Suprapubic skin (tissue), 4 donors: ENCODE measurements at regions not wholly inside any gene's neighbourhood (a gene's known extent, or its start where the extent isn't known, plus 50 kb on each side); places are given as distances from the start of the nearest gene placed in this dataset.

Experiments
- DNase-seq, 2 donors: peaks; one replicate each; pipeline ENCODE4 v3.0.0-alpha.2; 2019; ENCODE audit warnings: low spot score in 2 of 2
- H3K27ac ChIP-seq: fragments of 200-600 bp; sonication (generic); one replicate; pipeline ENCODE4 v1.5.1; 2019
- H3K27me3 ChIP-seq: fragments of 200-600 bp; sonication (generic); one replicate; pipeline ENCODE4 v1.5.1; 2019
- H3K36me3 ChIP-seq: fragments of 200-600 bp; sonication (generic); one replicate; pipeline ENCODE4 v1.5.1; 2019
- H3K4me1 ChIP-seq: fragments of 200-600 bp; sonication (generic); one replicate; pipeline ENCODE4 v1.5.1; 2019
- H3K4me3 ChIP-seq: fragments of 200-600 bp; sonication (generic); one replicate; pipeline ENCODE4 v1.5.1; 2019; ENCODE audit warnings: mild to moderate bottlenecking
- H3K9me3 ChIP-seq: fragments of 200-600 bp; sonication (generic); one replicate; pipeline ENCODE4 v1.5.1; 2019
- CTCF ChIP-seq, 2 donors: fragments of 200-600 bp in 1 of 2; fragments of 450-650 bp in 1 of 2; sonication (generic) in 1 of 2; IDR thresholded peaks; one replicate each; pipeline ENCODE4 v1.5.1; 2016 to 2019; ENCODE audit warnings: antibody characterized with exemption in 2 of 2, mild to moderate bottlenecking in 1 of 2, moderate library complexity in 1 of 2
- EP300 ChIP-seq: sonication (generic); formaldehyde crosslinking; IDR thresholded peaks from one replicate; pipeline ENCODE4 v1.6.1; 2017; ENCODE audit warnings: antibody characterized with exemption
- POLR2A ChIP-seq, 2 donors: fragments of 450-650 bp; IDR thresholded peaks; one replicate each; pipeline ENCODE4 v1.6.1; 2017; ENCODE audit warnings: antibody characterized with exemption in 2 of 2, mild to moderate bottlenecking in 2 of 2, moderate library complexity in 2 of 2
- POLR2AphosphoS5 ChIP-seq, 3 donors: sonication (generic); formaldehyde crosslinking; IDR thresholded peaks; one replicate each; pipeline ENCODE4 v1.6.1; 2017; ENCODE audit warnings: antibody characterized with exemption in 3 of 3
- WGBS: methylation state at CpG from one replicate; pipeline ENCODE4 v1.1.5; 2018; 5-methylcytosine and 5-hydroxymethylcytosine counted together

DNA sequence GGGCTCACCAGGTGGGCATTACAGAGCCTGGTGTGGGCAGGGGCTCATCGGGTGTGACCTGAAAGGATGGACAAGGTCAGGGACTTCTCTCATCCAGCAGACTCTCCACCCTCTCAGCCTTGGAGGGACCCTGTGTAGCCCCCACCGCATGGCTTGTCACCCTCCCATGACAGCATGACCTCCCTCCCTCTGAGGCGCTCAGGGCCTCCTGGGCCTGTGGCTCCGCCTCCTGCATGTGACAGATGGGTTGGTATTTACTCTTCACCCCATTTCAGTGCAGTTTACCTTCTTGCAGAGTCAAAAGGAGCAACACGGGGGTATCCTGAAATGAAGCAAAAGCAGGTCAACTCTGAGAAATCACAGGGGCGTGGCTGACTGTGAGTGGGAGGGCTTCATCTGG is 298.6 kb upstream of the AJAP1 start:
- 62% methylated on average over 6 of the region's 6 CpGs for WGBS
- DNase-seq: no peak
- no peak overlapping the region for H3K4me3 ChIP-seq
- no peaks in the 10 kb centered on the region for H3K36me3 ChIP-seq
- H3K4me1 ChIP-seq: no peaks in the 10 kb centered on the region
- TF ChIP-seq EP300 (no peak), POLR2A (IDR thresholded peaks at IDR 0.05) (no peak), CTCF (IDR thresholded peaks at IDR 0.05) (no peak), POLR2AphosphoS5 (IDR thresholded peaks at IDR 0.05) (no peak)
- H3K9me3 ChIP-seq: no peaks in the 10 kb centered on the region
- peaks cover 28% of the 10 kb centered on the region for H3K27me3 ChIP-seq
- no peak overlapping the region for H3K27ac ChIP-seq

- TF ChIP-seq EP300 (no peak), POLR2AphosphoS5 (IDR thresholded peaks at IDR 0.05) (no peak), CTCF (IDR thresholded peaks at IDR 0.05) (no peak), POLR2A (IDR thresholded peaks at IDR 0.05) (no peak)
- no peak for DNase-seq
- 83% methylated on average over 17 of the region's 22 CpGs for WGBS
Measured at GRCh38 chr1:4362314-4363044, 291.9 kb upstream of the AJAP1 start.

DNA sequence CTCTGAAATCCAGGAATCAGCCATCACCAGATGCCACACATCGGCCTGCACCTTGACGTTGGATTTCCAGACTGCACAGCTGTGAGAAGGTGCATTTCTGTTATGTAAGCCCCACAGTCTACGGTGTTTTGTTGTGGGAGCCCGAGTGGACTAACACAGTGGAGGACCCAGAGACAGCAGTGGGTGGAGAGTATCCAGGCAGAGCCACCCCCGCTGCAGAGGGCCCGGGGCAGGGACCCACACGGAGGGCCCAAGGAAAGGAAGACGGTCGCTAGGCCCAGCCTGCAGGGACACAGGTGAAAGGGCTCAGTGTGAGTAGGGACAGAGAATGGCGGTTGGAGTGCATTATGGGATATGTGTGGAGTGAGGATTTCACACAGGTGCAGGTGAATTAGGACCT is 288.3 kb upstream of the AJAP1 start:
- DNase-seq: no peak
- H3K27ac ChIP-seq: no peak overlapping the region
- no peaks in the 10 kb centered on the region for H3K4me1 ChIP-seq
- H3K36me3 ChIP-seq: no peaks in the 10 kb centered on the region
- no peaks in the 10 kb centered on the region for H3K9me3 ChIP-seq
- H3K4me3 ChIP-seq: no peak overlapping the region
- TF ChIP-seq POLR2A (IDR thresholded peaks at IDR 0.05) (no peak), EP300 (no peak), CTCF (IDR thresholded peaks at IDR 0.05) (no peak), POLR2AphosphoS5 (IDR thresholded peaks at IDR 0.05) (no peak)
- peaks cover 5% of the 10 kb centered on the region for H3K27me3 ChIP-seq
- WGBS: 89% methylated on average over 10 of the region's 10 CpGs

More at GRCh38 chr1:4362314-4363044, 291.9 kb upstream of the AJAP1 start:
- Histone ChIP-seq H3K9me3 (no peaks in the 10 kb centered on the region), H3K4me3 (no peak overlapping the region), H3K36me3 (no peaks in the 10 kb centered on the region), H3K27me3 (peaks cover 17% of the 10 kb centered on the region), H3K27ac (no peak overlapping the region), H3K4me1 (no peaks in the 10 kb centered on the region)

DNA sequence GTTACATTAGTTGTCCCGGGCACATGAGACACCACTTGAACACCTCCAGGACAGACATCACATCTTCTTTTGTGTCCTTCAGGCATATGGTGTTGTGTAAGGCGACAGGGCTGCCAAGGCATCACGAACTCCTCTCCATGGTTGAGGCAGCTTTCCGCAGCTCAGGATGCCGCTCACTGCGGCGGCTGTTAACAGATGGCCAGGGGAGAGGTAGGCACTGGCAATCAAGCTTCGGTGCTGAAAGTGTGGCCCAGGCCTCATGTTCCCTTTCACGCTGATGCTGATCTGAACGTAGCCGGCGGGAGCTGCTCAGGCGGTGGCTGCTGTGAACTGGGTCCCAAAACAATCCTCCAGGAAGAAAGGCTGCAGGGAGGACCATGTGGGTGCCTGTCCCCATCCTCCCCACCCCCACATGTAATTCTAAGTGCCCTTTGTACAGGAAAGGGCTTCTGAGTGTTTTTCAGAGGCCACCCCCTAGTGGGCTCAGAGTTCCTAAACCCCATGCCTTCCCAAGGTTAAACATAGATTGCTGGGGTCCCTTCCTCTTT is 287.1 kb upstream of the AJAP1 start:
- Histone ChIP-seq H3K9me3 (no peaks in the 10 kb centered on the region), H3K4me3 (no peak overlapping the region), H3K4me1 (no peaks in the 10 kb centered on the region), H3K36me3 (no peaks in the 10 kb centered on the region), H3K27ac (no peak overlapping the region), H3K27me3 (no peaks in the 10 kb centered on the region)
- TF ChIP-seq EP300: no peak
- DNase-seq: no peak
- WGBS: 96% methylated on average over 9 of the region's 13 CpGs

DNA sequence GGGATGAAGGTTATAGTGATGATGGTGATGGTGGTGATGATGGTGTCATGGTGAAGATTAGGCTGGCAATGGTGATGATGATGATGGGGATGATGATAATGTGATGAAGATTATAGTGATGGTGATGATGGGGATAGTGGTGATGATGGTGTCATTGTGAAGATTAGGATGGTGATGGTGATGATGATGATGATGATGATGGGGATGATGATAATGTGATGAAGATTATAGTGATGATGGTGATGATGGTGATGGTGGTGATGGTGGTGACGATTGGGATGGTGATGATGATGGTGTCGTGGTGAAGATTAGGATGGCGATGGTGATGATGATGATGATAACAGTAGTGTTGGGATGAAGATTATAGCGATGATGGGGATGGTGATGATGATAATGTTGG is 285.1 kb upstream of the AJAP1 start:
- WGBS: 91% methylated on average over 4 of the region's 4 CpGs
- H3K4me3 ChIP-seq: no peak overlapping the region
- no peaks in the 10 kb centered on the region for H3K9me3 ChIP-seq
- H3K27ac ChIP-seq: no peak overlapping the region
- no peaks in the 10 kb centered on the region for H3K27me3 ChIP-seq
- DNase-seq: no peak
- H3K36me3 ChIP-seq: no peaks in the 10 kb centered on the region
- no peak for TF ChIP-seq EP300
- no peak for TF ChIP-seq POLR2A (IDR thresholded peaks at IDR 0.05)
- TF ChIP-seq CTCF (IDR thresholded peaks at IDR 0.05): no peak
- no peak for TF ChIP-seq POLR2AphosphoS5 (IDR thresholded peaks at IDR 0.05)
- H3K4me1 ChIP-seq: no peaks in the 10 kb centered on the region
